Endothelial cell of umbilical vein (primary cell): ENCODE measurements at regions not wholly inside any gene's neighbourhood (a gene's known extent, or its start where the extent isn't known, plus 50 kb on each side); places are given as distances from the start of the nearest gene placed in this dataset.

Experiments
- BruUV-seq: library from RNA; stranded (reverse); fragments of 400-500 nt; replicated peaks from 2 replicates; lab custom pipeline; 2021; lab: Mats Ljungman, UMichigan
- CTCF ChIA-PET: fragments of 300-600, 350-600 bp; sonication (Branson Sonifier 250); formaldehyde crosslinking; loops from one replicate; lab custom pipeline; 2021; ENCODE audit warnings: antibody characterized with exemption, inconsistent platforms; lab: Charles Lee
- POLR2A ChIA-PET: fragments of 300-600, 350-600 bp; sonication (Branson Sonifier 250); formaldehyde crosslinking; loops from one replicate; lab custom pipeline; 2021; ENCODE audit warnings: antibody characterized with exemption, inconsistent platforms; lab: Charles Lee
- DNase-seq: peaks from one replicate; pipeline ENCODE4 v3.0.0-alpha.2; 2011; ENCODE audit warnings: low read depth, low spot score
- FAIRE-seq: peaks from 2 replicates; lab custom pipeline; 2011; peaks lifted over from hg19 to GRCh38; lab: Jason Lieb, UNC
- H2AFZ ChIP-seq: 2 replicates; pipeline ENCODE4 v1.6.0; 2012; ENCODE audit warnings: low read depth, low read length, control low read depth, inconsistent platforms
- H3K27ac ChIP-seq: 2 replicates; pipeline ENCODE4 v1.5.1; 2011; ENCODE audit warnings: low read depth, mild to moderate bottlenecking, control low read depth, low read length, moderate library complexity; ENCODE audit not compliant: insufficient read depth
- H3K27me3 ChIP-seq, 2 experiments: 2 replicates each; pipeline versions ENCODE4 v1.6.0 to v1.6.1; 2011; ENCODE audit warnings: low read length in 2 of 2, mixed read lengths in 1 of 2; ENCODE audit not compliant: control insufficient read depth in 2 of 2, insufficient read depth in 2 of 2
- H3K36me3 ChIP-seq, 2 experiments: 2 replicates in 1 of 2; 3 replicates in 1 of 2; pipeline ENCODE4 v1.5.1; 2011; ENCODE audit warnings: low read length in 2 of 2, mild to moderate bottlenecking in 1 of 2, moderate library complexity in 1 of 2; ENCODE audit not compliant: control insufficient read depth in 2 of 2, insufficient read depth in 2 of 2; ENCODE audit errors: extremely low read depth in 1 of 2
- H3K4me1 ChIP-seq: 3 replicates; pipeline ENCODE4 v1.5.1; 2011; ENCODE audit warnings: mild to moderate bottlenecking, low read length; ENCODE audit not compliant: control insufficient read depth, insufficient read depth; ENCODE audit errors: extremely low read depth
- H3K4me2 ChIP-seq: 2 replicates; pipeline ENCODE4 v1.6.1; 2011; ENCODE audit warnings: low read length, control low read depth, mixed read lengths; ENCODE audit not compliant: insufficient read depth
- H3K4me3 ChIP-seq, 3 experiments: fragments of 200-600 bp in 1 of 3; sonication (generic), shearing (Covaris generic) in 1 of 3; replicated peaks in 1 of 3; 2 replicates each; pipeline ENCODE4 v1.5.1; 2011 to 2016; ENCODE audit warnings: control low read depth in 3 of 3, low read length in 3 of 3, mild to moderate bottlenecking in 2 of 3, inconsistent platforms in 1 of 3, low read depth in 1 of 3, moderate library complexity in 1 of 3; ENCODE audit not compliant: insufficient read depth in 1 of 3
- H3K79me2 ChIP-seq: 2 replicates; pipeline ENCODE4 v1.6.0; 2012; ENCODE audit warnings: low read length, inconsistent platforms; ENCODE audit not compliant: control insufficient read depth, insufficient read depth
- H3K9ac ChIP-seq: replicated peaks from 2 replicates; pipeline ENCODE3; 2011; ENCODE audit warnings: low read length, control low read depth; ENCODE audit not compliant: insufficient read depth; ENCODE audit errors: extremely low read depth
- H3K9me1 ChIP-seq: replicated peaks from 3 replicates; pipeline ENCODE4 v1.6.0; 2011; ENCODE audit warnings: mild to moderate bottlenecking, low read length; ENCODE audit not compliant: control insufficient read depth, insufficient read depth; ENCODE audit errors: extremely low read depth
- H3K9me3 ChIP-seq: replicated peaks from 2 replicates; pipeline ENCODE4 v1.5.1; 2012; ENCODE audit warnings: low read length, inconsistent platforms; ENCODE audit not compliant: control insufficient read depth, insufficient read depth
- H4K20me1 ChIP-seq: replicated peaks from 2 replicates; pipeline ENCODE3; 2011; ENCODE audit warnings: mild to moderate bottlenecking, low read length; ENCODE audit not compliant: control insufficient read depth, insufficient read depth; ENCODE audit errors: extremely low read depth
- FOS ChIP-seq: IDR thresholded peaks from 2 replicates; pipeline ENCODE4 v1.6.1; 2011; ENCODE audit warnings: mild to moderate bottlenecking, low read length, moderate library complexity, borderline replicate concordance; ENCODE audit not compliant: insufficient read depth
- GATA2 ChIP-seq: IDR thresholded peaks from 2 replicates; pipeline ENCODE4 v1.7.0; 2011; ENCODE audit warnings: low read depth, mild to moderate bottlenecking, moderate library complexity, mixed read lengths, low read length; ENCODE audit not compliant: insufficient read length, insufficient read depth
- JUN ChIP-seq: IDR thresholded peaks from 2 replicates; pipeline ENCODE4 v1.6.1; 2011; ENCODE audit warnings: borderline replicate concordance, low read depth; ENCODE audit not compliant: insufficient read length, insufficient read depth
- MYC ChIP-seq: IDR thresholded peaks from one replicate; pipeline ENCODE4 v1.6.1; 2011; ENCODE audit warnings: mild to moderate bottlenecking, low read depth, low read length
- POLR2A ChIP-seq: IDR thresholded peaks from 2 replicates; pipeline ENCODE4 v1.6.1; 2012; ENCODE audit warnings: low read depth, mild to moderate bottlenecking, control low read depth, low read length
- POLR2AphosphoS5 ChIP-seq: IDR thresholded peaks from 2 replicates; pipeline ENCODE4 v1.6.1; 2012; ENCODE audit warnings: low read depth, mild to moderate bottlenecking, control low read depth, low read length, moderate library complexity; ENCODE audit not compliant: insufficient read depth
- dilution Hi-C: fragments of 300-500 bp; cut with MboI; formaldehyde crosslinking; loops from one replicate; pipeline ENCODE4 v1.15.0; 2019; ENCODE audit warnings: low sequenced_read_pairs; ENCODE audit not compliant: extremely low pct_ligation_motif_present
- intact Hi-C: fragments of 100-400 bp; cut with micrococcal nuclease; formaldehyde crosslinking; loops from one replicate; pipeline ENCODE4 v1.10.0; 2022
- TF ChIP-seq, protein P1 (sequence below): IDR thresholded peaks from 2 replicates; pipeline ENCODE4 v1.6.1; 2011; ENCODE audit not compliant: insufficient read depth, insufficient read length
- TF ChIP-seq, protein P2 (sequence below), 2 donors: IDR thresholded peaks; 1 replicate in 1 of 2; 2 replicates in 1 of 2; pipeline ENCODE4 v1.5.1; 2011; ENCODE audit warnings: low read length in 2 of 2, mild to moderate bottlenecking in 2 of 2, moderate library complexity in 2 of 2, control low read depth in 1 of 2, inconsistent platforms in 1 of 2, low read depth in 1 of 2; ENCODE audit not compliant: insufficient read depth in 1 of 2; ENCODE audit errors: extremely low read depth in 1 of 2

DNA sequence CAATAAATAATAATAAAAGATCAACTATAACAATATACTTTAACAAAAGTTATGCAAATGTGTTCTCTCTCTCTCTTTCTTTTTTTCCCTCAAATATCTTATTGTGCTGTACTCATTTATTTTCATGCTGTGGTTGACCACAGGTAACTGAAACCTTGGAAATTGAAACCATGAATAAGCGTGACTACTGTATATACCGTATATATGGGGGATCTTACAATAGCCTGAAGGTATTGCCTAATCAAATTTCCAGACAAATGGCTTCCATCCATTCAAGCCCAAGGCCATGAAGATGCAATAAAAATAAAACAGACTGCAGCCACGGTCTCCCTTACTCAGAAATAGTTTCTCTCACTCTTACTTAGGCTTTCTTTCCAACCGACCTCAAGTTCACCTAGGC lies 98.3 kb downstream of the SLITRK6 start:
- Histone ChIP-seq H3K9ac (no peak overlapping the region), H3K4me2 (no peak overlapping the region), H3K9me1 (no peaks in the 10 kb centered on the region), H3K27me3 (no peaks in the 10 kb centered on the region), H3K9me3 (peaks cover 2% of the 10 kb centered on the region), H3K27ac (no peak overlapping the region), H3K4me1 (no peaks in the 10 kb centered on the region), H2AFZ (no peak overlapping the region), H3K79me2 (no peaks in the 10 kb centered on the region), H3K36me3 (no peaks in the 10 kb centered on the region), H4K20me1 (no peaks in the 10 kb centered on the region), H3K4me3 (no peak overlapping the region)
- BruUV-seq = no TSS peak
- DNase-seq (no peak), FAIRE-seq (no peak)
- dilution Hi-C loops (no loop called here), intact Hi-C loops (no loop called here)
- TF ChIP-seq GATA2 = no peak
- ChIA-PET CTCF (no interaction called here), POLR2A (no interaction called here)

DNA sequence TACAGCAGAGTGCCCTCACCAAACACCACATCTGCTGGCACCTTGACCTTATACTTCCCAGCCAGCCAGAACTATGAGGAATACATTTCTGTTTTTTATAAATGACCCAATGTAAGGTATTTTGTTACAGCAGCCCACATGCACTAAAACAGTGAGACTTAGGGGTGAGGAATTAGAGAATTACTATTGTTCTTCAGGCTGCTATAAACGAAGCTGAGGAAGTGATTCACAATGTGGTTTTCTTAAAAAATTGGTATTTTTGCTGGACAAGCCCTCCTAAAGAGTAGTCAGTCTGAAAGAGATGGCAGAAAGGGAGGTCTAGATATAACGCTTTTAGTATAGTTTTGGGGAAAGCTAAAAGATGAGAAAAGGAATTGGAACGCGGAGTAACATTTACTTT lies 101.0 kb downstream of the SLITRK6 start:
- Histone ChIP-seq H2AFZ (no peak overlapping the region), H3K9ac (no peak overlapping the region), H3K4me2 (no peak overlapping the region), H3K27ac (no peak overlapping the region), H3K36me3 (no peaks in the 10 kb centered on the region), H3K4me1 (no peaks in the 10 kb centered on the region), H3K27me3 (no peaks in the 10 kb centered on the region), H3K79me2 (no peaks in the 10 kb centered on the region), H3K9me1 (no peaks in the 10 kb centered on the region), H3K4me3 (no peak overlapping the region), H3K9me3 (peaks cover 6% of the 10 kb centered on the region), H4K20me1 (no peaks in the 10 kb centered on the region)
- ChIA-PET POLR2A (no interaction called here), CTCF (no interaction called here)
- TF ChIP-seq, protein P1, sequence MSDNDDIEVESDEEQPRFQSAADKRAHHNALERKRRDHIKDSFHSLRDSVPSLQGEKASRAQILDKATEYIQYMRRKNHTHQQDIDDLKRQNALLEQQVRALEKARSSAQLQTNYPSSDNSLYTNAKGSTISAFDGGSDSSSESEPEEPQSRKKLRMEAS = no peak
- TF ChIP-seq FOS (no peak), GATA2 (no peak), MYC (no peak), POLR2AphosphoS5 (no peak), JUN (no peak), POLR2A (no peak)
- TF ChIP-seq, protein P2, sequence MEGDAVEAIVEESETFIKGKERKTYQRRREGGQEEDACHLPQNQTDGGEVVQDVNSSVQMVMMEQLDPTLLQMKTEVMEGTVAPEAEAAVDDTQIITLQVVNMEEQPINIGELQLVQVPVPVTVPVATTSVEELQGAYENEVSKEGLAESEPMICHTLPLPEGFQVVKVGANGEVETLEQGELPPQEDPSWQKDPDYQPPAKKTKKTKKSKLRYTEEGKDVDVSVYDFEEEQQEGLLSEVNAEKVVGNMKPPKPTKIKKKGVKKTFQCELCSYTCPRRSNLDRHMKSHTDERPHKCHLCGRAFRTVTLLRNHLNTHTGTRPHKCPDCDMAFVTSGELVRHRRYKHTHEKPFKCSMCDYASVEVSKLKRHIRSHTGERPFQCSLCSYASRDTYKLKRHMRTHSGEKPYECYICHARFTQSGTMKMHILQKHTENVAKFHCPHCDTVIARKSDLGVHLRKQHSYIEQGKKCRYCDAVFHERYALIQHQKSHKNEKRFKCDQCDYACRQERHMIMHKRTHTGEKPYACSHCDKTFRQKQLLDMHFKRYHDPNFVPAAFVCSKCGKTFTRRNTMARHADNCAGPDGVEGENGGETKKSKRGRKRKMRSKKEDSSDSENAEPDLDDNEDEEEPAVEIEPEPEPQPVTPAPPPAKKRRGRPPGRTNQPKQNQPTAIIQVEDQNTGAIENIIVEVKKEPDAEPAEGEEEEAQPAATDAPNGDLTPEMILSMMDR (IDR thresholded peaks at IDR 0.05; ENCODE audit: extremely low read depth in 1 of 2, insufficient read depth in 1 of 2, low read depth in 1 of 2, low read length in 2 of 2) = no peak
- dilution Hi-C loops (no loop called here), intact Hi-C loops (no loop called here)
- FAIRE-seq = no peak
- no peak for DNase-seq
- no TSS peak for BruUV-seq
